ENCODE measurements at regions not wholly inside any gene's neighbourhood (a gene's known extent, or its start where the extent isn't known, plus 50 kb on each side); places are given as distances from the start of the nearest gene placed in this dataset.

DNA sequence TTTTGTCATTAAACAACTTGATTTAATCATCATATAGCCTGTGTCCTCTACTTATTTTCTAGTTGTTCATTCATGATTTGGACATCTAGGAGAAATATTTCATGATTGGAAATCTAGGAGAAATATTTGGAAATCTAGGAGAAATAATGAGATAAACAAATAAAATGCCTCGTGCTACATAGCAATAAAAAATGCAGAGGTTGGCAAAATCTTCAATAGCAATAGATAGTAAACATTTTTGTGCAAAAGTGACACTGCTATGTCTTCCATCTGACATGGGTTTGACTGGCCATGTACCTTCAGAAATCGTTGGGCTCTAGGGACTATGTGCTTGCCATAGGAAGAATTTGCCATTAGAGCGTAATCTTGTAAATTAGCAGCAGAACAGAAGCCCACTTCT lies 1304.5 kb upstream of the ZEB2 start:
- CTCF ChIA-PET: no interaction called here
- H3K9me3 ChIP-seq (ENCODE audit: control extremely low read depth in 1 of 3, control insufficient read depth in 2 of 3, insufficient read depth in 1 of 3, low read length in 2 of 3): peaks cover 0 to 1% (median 0%) of the 10 kb centered on the region in 3 donors
- peaks cover 0 to 3% (median 0%) of the 10 kb centered on the region in 4 experiments for H3K27me3 ChIP-seq (replicated peaks in 1 of 4; ENCODE audit: control extremely low read depth in 1 of 4, control insufficient read depth in 3 of 4, insufficient read depth in 4 of 4, low read length in 3 of 4)
- POLR2A ChIA-PET: no interaction called here
- no peaks in the 10 kb centered on the region for H3K9me3 Mint-ChIP-seq (ENCODE audit: insufficient read depth)
- H2AFZ ChIP-seq (ENCODE audit: insufficient read depth, low read depth, low read length, poor library complexity, severe bottlenecking): no peak overlapping the region
- ATAC-seq (ENCODE audit: low read depth) (no peak), DNase-seq (no peak)
- H3K27me3 Mint-ChIP-seq: peaks cover 10% of the 10 kb centered on the region
- no peaks in the 10 kb centered on the region for H3K4me1 Mint-ChIP-seq
- H3K9ac ChIP-seq (ENCODE audit: low read length): no peak overlapping the region
- no peaks in the 10 kb centered on the region for H3K4me1 ChIP-seq (ENCODE audit: control insufficient read depth in 2 of 2, insufficient read depth in 2 of 2, low read length in 2 of 2)
- no peak overlapping the region for H3K4me2 ChIP-seq (replicated peaks; ENCODE audit: low read depth, low read length, poor library complexity, severe bottlenecking)
- no peak overlapping the region for H3K27ac Mint-ChIP-seq
- H3K4me3 Mint-ChIP-seq: no peak overlapping the region
- no peak overlapping the region for H3K4me3 ChIP-seq (ENCODE audit: control extremely low read depth in 1 of 5, extremely low read depth in 1 of 5, insufficient read depth in 1 of 5, low read depth in 2 of 5, low read length in 4 of 5)
- TF ChIP-seq, protein P1, sequence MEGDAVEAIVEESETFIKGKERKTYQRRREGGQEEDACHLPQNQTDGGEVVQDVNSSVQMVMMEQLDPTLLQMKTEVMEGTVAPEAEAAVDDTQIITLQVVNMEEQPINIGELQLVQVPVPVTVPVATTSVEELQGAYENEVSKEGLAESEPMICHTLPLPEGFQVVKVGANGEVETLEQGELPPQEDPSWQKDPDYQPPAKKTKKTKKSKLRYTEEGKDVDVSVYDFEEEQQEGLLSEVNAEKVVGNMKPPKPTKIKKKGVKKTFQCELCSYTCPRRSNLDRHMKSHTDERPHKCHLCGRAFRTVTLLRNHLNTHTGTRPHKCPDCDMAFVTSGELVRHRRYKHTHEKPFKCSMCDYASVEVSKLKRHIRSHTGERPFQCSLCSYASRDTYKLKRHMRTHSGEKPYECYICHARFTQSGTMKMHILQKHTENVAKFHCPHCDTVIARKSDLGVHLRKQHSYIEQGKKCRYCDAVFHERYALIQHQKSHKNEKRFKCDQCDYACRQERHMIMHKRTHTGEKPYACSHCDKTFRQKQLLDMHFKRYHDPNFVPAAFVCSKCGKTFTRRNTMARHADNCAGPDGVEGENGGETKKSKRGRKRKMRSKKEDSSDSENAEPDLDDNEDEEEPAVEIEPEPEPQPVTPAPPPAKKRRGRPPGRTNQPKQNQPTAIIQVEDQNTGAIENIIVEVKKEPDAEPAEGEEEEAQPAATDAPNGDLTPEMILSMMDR (IDR thresholded peaks at IDR 0.05): no peak
- TF ChIP-seq EZH2 (IDR thresholded peaks at IDR 0.05; ENCODE audit: borderline replicate concordance, insufficient read depth, low read depth, low read length, poor library complexity, severe bottlenecking): no peak
- intact Hi-C loops (cut with micrococcal nuclease): no loop called here
- WGBS (ENCODE audit: insufficient coverage): 86% methylated on average over 1 of the region's 3 CpGs
- H3K36me3 ChIP-seq (replicated peaks in 1 of 2; ENCODE audit: control extremely low read depth in 1 of 2, control insufficient read depth in 1 of 2, extremely low read depth in 1 of 2, insufficient read depth in 2 of 2, low read length in 1 of 2): no peaks in the 10 kb centered on the region
- H3K79me2 ChIP-seq (ENCODE audit: control insufficient read depth, insufficient read depth, low read length): no peaks in the 10 kb centered on the region
- no peak overlapping the region for H3K27ac ChIP-seq (ENCODE audit: low read length in 2 of 2)
- no peaks in the 10 kb centered on the region for H4K20me1 ChIP-seq (ENCODE audit: control insufficient read depth, insufficient read depth, low read length, poor library complexity, severe bottlenecking)

DNA sequence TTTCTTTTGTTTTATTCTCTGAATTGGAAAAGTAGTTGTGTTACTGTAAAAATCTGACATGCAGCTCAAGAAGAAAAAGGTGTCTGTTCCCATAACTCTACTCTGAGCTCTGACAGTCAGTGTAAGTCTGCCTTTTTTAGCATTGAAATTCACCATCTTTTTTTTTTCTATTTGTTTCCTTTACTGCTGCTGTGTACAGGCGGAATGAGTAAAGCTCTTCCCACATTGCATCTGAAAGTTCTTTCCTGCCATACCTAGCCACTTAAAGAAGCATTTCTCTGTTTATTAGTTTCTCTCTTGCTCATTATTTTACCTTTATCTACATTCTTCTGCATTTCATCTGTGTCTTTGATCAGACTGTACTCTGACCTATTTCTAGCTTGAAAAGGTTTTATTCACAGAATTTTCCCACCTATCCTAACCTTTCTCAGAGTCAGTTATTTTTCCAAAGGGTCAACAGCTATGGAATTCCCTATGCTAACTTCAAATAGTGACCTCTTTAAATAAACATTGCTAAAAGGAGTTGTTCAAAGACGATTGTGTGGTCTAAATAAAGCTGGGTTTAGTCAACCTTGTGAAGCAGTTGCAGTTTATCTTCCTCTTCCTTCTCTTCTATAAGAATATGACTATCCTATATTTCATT lies 1303.1 kb upstream of the ZEB2 start:
- POLR2A ChIA-PET: no interaction called here
- DNase-seq (no peak), ATAC-seq (ENCODE audit: low read depth) (no peak)
- Mint-ChIP-seq H3K4me3 (no peak overlapping the region), H3K4me1 (no peaks in the 10 kb centered on the region), H3K9me3 (ENCODE audit: insufficient read depth) (no peaks in the 10 kb centered on the region), H3K27ac (no peak overlapping the region), H3K27me3 (peaks cover 10% of the 10 kb centered on the region)
- Histone ChIP-seq H3K9me3 (ENCODE audit: control extremely low read depth in 1 of 3, control insufficient read depth in 2 of 3, insufficient read depth in 1 of 3, low read length in 2 of 3) (peaks cover 0 to 1% (median 0%) of the 10 kb centered on the region in 3 donors), H3K4me1 (ENCODE audit: control insufficient read depth in 2 of 2, insufficient read depth in 2 of 2, low read length in 2 of 2) (no peaks in the 10 kb centered on the region), H3K9ac (ENCODE audit: low read length) (no peak overlapping the region), H3K4me2 (replicated peaks; ENCODE audit: low read depth, low read length, poor library complexity, severe bottlenecking) (no peak overlapping the region), H2AFZ (ENCODE audit: insufficient read depth, low read depth, low read length, poor library complexity, severe bottlenecking) (no peak overlapping the region), H3K4me3 (ENCODE audit: control extremely low read depth in 1 of 5, extremely low read depth in 1 of 5, insufficient read depth in 1 of 5, low read depth in 2 of 5, low read length in 4 of 5) (no peak overlapping the region), H4K20me1 (ENCODE audit: control insufficient read depth, insufficient read depth, low read length, poor library complexity, severe bottlenecking) (no peaks in the 10 kb centered on the region), H3K27ac (ENCODE audit: low read length in 2 of 2) (no peak overlapping the region), H3K36me3 (replicated peaks in 1 of 2; ENCODE audit: control extremely low read depth in 1 of 2, control insufficient read depth in 1 of 2, extremely low read depth in 1 of 2, insufficient read depth in 2 of 2, low read length in 1 of 2) (no peaks in the 10 kb centered on the region), H3K79me2 (ENCODE audit: control insufficient read depth, insufficient read depth, low read length) (no peaks in the 10 kb centered on the region), H3K27me3 (replicated peaks in 1 of 4; ENCODE audit: control extremely low read depth in 1 of 4, control insufficient read depth in 3 of 4, insufficient read depth in 4 of 4, low read length in 3 of 4) (peaks cover 0 to 3% (median 0%) of the 10 kb centered on the region in 4 experiments)
- WGBS (ENCODE audit: insufficient coverage): 83% methylated on average over 1 of the region's 2 CpGs
- CTCF ChIA-PET: no interaction called here
- no peak for TF ChIP-seq EZH2 (IDR thresholded peaks at IDR 0.05; ENCODE audit: borderline replicate concordance, insufficient read depth, low read depth, low read length, poor library complexity, severe bottlenecking)
- TF ChIP-seq, protein P1 (IDR thresholded peaks at IDR 0.05): no peak
- intact Hi-C loops (cut with micrococcal nuclease): no loop called here
